A549 (cell line): ENCODE measurements at regions not wholly inside any gene's neighbourhood (a gene's known extent, or its start where the extent isn't known, plus 50 kb on each side); places are given as distances from the start of the nearest gene placed in this dataset.

Source experiments
- CHD2 ChIP-seq: fragments of 150-350 bp; IDR thresholded peaks from 2 replicates; pipeline ENCODE4 v1.6.1; 2014; ENCODE audit warnings: low read length; ENCODE audit not compliant: partially characterized antibody
- CTCF ChIP-seq: fragments of >200 bp; sonication (Bioruptor Twin); formaldehyde crosslinking; IDR thresholded peaks from 3 replicates; pipeline ENCODE4 v1.5.1; 2016
- EHMT2 ChIP-seq: fragments of 200-600 bp; sonication (generic); IDR thresholded peaks from 2 replicates; pipeline ENCODE4 v1.6.1; 2016; ENCODE audit warnings: antibody characterized with exemption, low read depth, mild to moderate bottlenecking, moderate library complexity
- HDAC2 ChIP-seq: fragments of 200-600 bp; sonication (generic); IDR thresholded peaks from 2 replicates; pipeline ENCODE4 v1.6.1; 2016
- JUNB ChIP-seq: fragments of >200 bp; sonication (Bioruptor Twin); formaldehyde crosslinking; IDR thresholded peaks from 2 replicates; pipeline ENCODE4 v1.6.1; 2016
- RAD21 ChIP-seq, 2 experiments: fragments of >200 bp in 1 of 2; sonication (Bioruptor Twin) in 1 of 2; formaldehyde crosslinking in 1 of 2; IDR thresholded peaks in 1 of 2; conservative IDR thresholded peaks in 1 of 2; 2 replicates in 1 of 2; 3 replicates in 1 of 2; pipeline ENCODE4 v1.6.1; 2012 to 2018; ENCODE audit warnings: inconsistent platforms in 1 of 2
- RCOR1 ChIP-seq: fragments of 150-350 bp; IDR thresholded peaks from 2 replicates; pipeline ENCODE4 v1.6.1; 2014; ENCODE audit warnings: antibody characterized with exemption, low read length, low read depth
- REST ChIP-seq: fragments of 200-600 bp; sonication (generic); IDR thresholded peaks from 2 replicates; pipeline ENCODE4 v1.6.1; 2016; ENCODE audit warnings: antibody characterized with exemption, mild to moderate bottlenecking, moderate library complexity
- RNF2 ChIP-seq: fragments of 200-600 bp; sonication (generic); IDR thresholded peaks from 2 replicates; pipeline ENCODE4 v1.6.1; 2016; ENCODE audit warnings: low read depth, mild to moderate bottlenecking, antibody characterized with exemption, moderate library complexity, borderline replicate concordance

GRCh38 chr15:70490148-70490837 lies 273.1 kb downstream of the UACA start:
- TF ChIP-seq REST (no peak), CTCF (no peak), RNF2 (no peak), RCOR1 (no peak), HDAC2 (0 out of 2 replicates have a peak, but pooled peaks have one; percentile 36), CHD2 (no peak), JUNB (no peak), EHMT2 (no peak), RAD21 (conservative IDR thresholded peaks at IDR 0.05 in 1 of 2, IDR thresholded peaks at IDR 0.05 in 1 of 2) (no peak)
